SK-N-SH treated with all-trans-retinoic acid at 6 μM for 48 hours (cell line): ENCODE measurements at regions not wholly inside any gene's neighbourhood (a gene's known extent, or its start where the extent isn't known, plus 50 kb on each side); places are given as distances from the start of the nearest gene placed in this dataset.

Experiments used
- PPARA ChIP-seq: fragments of 250-450 bp; sonication (Bioruptor Pico); IDR thresholded peaks from 2 replicates; pipeline ENCODE4 v1.5.0; 2020; ENCODE audit warnings: mild to moderate bottlenecking, borderline replicate concordance
- TCF4 ChIP-seq: fragments of 250-450 bp; sonication (Bioruptor Pico); IDR thresholded peaks from 2 replicates; pipeline ENCODE4 v1.8.0; 2021; ENCODE audit warnings: mild to moderate bottlenecking, moderate library complexity, borderline replicate concordance

DNA sequence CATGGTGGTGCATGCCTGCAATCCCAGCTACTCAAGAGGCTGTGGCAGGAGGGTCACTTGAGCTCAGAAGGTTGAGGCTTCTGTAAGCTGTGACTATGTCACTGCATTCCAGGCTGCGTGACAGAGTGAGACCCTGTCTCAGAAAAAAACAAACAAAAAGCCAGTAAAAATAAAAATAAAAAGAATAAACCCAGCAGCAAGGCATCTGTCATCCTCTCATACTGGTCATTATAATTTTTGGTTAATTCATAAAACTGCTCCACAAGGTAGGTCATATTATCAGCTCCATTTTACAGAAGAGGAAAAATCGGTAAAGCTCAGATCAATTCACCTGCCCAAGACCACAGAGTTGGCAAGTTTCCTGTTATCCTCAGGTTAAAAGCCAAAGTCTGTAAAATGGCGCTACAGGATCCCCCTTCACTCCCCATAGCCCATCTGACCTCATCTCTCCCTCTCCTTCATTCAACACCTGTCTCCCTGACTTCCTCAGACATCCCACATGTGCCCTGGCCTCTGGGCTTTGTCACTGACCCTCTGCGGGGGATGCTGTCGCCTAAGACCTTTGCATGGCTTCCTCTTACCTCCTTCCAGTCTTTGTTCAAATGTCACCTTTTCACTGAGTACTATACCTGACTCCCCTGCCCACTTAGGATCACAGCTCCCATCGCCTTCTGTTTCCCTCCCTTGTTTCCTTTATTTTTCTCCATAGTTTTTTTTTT, 213.2 kb upstream of the ZNF217 start:
- no peak for TF ChIP-seq TCF4 (CRISPR knock-in tag)
- no peak for TF ChIP-seq PPARA (CRISPR knock-in tag)
